HL-60 (cell line): ENCODE measurements at regions not wholly inside any gene's neighbourhood (a gene's known extent, or its start where the extent isn't known, plus 50 kb on each side); places are given as distances from the start of the nearest gene placed in this dataset.

Source experiments
- CTCF ChIP-seq: IDR thresholded peaks from one replicate; pipeline ENCODE4 v1.5.1; 2011; ENCODE audit warnings: low read length, control low read depth, inconsistent platforms; ENCODE audit not compliant: insufficient read depth
- GABPA ChIP-seq: IDR thresholded peaks from 2 replicates; pipeline ENCODE4 v1.6.1; 2012; ENCODE audit warnings: low read depth
- POLR2AphosphoS5 ChIP-seq: IDR thresholded peaks from 2 replicates; pipeline ENCODE4 v1.6.1; 2012; ENCODE audit warnings: low read depth
- REST ChIP-seq: IDR thresholded peaks from 2 replicates; pipeline ENCODE4 v1.6.1; 2012; ENCODE audit warnings: low read depth; ENCODE audit not compliant: insufficient replicate concordance
- SPI1 ChIP-seq: IDR thresholded peaks from 2 replicates; pipeline ENCODE4 v1.6.1; 2012; ENCODE audit warnings: low read depth, mild to moderate bottlenecking, borderline replicate concordance

GRCh38 chr5:166938071-166938470 is 1353.4 kb upstream of the WWC1 start:
- TF ChIP-seq CTCF (no peak), GABPA (no peak), SPI1 (peak; percentile 46; the same call in 1 of the 2 replicates), POLR2AphosphoS5 (no peak), REST (no peak)
